GM21367 (cell line): ENCODE measurements at regions not wholly inside any gene's neighbourhood (a gene's known extent, or its start where the extent isn't known, plus 50 kb on each side); places are given as distances from the start of the nearest gene placed in this dataset.
A peak's percentile ranks its signal among the peaks of the same experiment; 100 is the strongest.

Experiments used
- ATAC-seq: cut with Tn5 transposase; IDR thresholded peaks from one replicate; pipeline ENCODE4 v1.9.1; 2021; ENCODE audit not compliant: unreplicated experiment

GRCh38 chr5:17882760-17883488 is 248.7 kb downstream of the TAF11L14 start:
- ATAC-seq = no peak

- no peak for ATAC-seq
Measured at GRCh38 chr5:17888155-17888554, 253.9 kb downstream of the TAF11L14 start.

- ATAC-seq = no peak
Measured at GRCh38 chr5:17890501-17890900, 256.2 kb downstream of the TAF11L14 start.

- no peak for ATAC-seq
Measured at GRCh38 chr5:17891881-17892280, 257.6 kb downstream of the TAF11L14 start.

- no peak for ATAC-seq
Measured at GRCh38 chr5:17893026-17893635, 258.9 kb downstream of the TAF11L14 start.

- no peak for ATAC-seq
Measured at GRCh38 chr5:17895288-17896033, 261.2 kb downstream of the TAF11L14 start.

- no peak for ATAC-seq
Measured at GRCh38 chr5:17896605-17897004, 262.3 kb downstream of the TAF11L14 start.

GRCh38 chr5:17897776-17898175 is 263.5 kb downstream of the TAF11L14 start:
- no peak for ATAC-seq

GRCh38 chr5:17898766-17899165 is 264.5 kb downstream of the TAF11L14 start:
- ATAC-seq = no peak

GRCh38 chr5:17907094-17907493 is 272.8 kb downstream of the TAF11L14 start:
- ATAC-seq = peak; percentile 46

- ATAC-seq = no peak
Measured at GRCh38 chr5:17910318-17910717, 276.1 kb downstream of the TAF11L14 start.

GRCh38 chr5:17912794-17913193 is 278.5 kb downstream of the TAF11L14 start:
- no peak for ATAC-seq

GRCh38 chr5:17916446-17916845 is 282.2 kb downstream of the TAF11L14 start:
- no peak for ATAC-seq

GRCh38 chr5:17917465-17917864 is 283.2 kb downstream of the TAF11L14 start:
- no peak for ATAC-seq

GRCh38 chr5:17918373-17919104 is 284.3 kb downstream of the TAF11L14 start:
- no peak for ATAC-seq

GRCh38 chr5:17925276-17925675 is 291.0 kb downstream of the TAF11L14 start:
- no peak for ATAC-seq

GRCh38 chr5:17928581-17928981 is 294.3 kb downstream of the TAF11L14 start:
- no peak for ATAC-seq

- no peak for ATAC-seq
Measured at GRCh38 chr5:17929171-17929570, 294.9 kb downstream of the TAF11L14 start.

- ATAC-seq = no peak
Measured at GRCh38 chr5:17930346-17930745, 296.1 kb downstream of the TAF11L14 start.

GRCh38 chr5:17944046-17944445 is 309.8 kb downstream of the TAF11L14 start:
- no peak for ATAC-seq

GRCh38 chr5:17947029-17947428 is 312.8 kb downstream of the TAF11L14 start:
- no peak for ATAC-seq
